ENCODE measurements at regions not wholly inside any gene's neighbourhood (a gene's known extent, or its start where the extent isn't known, plus 50 kb on each side); places are given as distances from the start of the nearest gene placed in this dataset.

DNA sequence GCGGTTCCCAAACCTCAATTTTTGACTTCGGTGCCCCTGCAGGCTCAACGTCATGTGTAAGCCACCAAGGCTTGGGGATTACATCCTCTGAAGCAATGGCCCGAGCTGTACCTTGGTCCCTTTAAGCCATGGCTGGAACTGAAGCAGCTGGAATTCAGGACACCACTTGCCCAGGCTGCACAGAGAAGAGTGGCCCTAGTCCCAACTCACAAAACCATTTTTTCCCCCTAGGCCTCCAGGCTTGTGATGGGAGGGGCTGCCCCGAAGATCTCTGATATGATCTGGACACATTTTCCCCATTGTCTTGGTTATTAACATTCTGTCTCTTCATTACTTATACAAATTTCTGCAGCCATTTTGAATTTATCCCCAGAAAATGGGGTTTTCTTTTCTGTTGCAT, 233.3 kb upstream of the ADGRL4 start:
- TF ChIP-seq, protein P1, sequence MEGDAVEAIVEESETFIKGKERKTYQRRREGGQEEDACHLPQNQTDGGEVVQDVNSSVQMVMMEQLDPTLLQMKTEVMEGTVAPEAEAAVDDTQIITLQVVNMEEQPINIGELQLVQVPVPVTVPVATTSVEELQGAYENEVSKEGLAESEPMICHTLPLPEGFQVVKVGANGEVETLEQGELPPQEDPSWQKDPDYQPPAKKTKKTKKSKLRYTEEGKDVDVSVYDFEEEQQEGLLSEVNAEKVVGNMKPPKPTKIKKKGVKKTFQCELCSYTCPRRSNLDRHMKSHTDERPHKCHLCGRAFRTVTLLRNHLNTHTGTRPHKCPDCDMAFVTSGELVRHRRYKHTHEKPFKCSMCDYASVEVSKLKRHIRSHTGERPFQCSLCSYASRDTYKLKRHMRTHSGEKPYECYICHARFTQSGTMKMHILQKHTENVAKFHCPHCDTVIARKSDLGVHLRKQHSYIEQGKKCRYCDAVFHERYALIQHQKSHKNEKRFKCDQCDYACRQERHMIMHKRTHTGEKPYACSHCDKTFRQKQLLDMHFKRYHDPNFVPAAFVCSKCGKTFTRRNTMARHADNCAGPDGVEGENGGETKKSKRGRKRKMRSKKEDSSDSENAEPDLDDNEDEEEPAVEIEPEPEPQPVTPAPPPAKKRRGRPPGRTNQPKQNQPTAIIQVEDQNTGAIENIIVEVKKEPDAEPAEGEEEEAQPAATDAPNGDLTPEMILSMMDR (IDR thresholded peaks at IDR 0.05) = no peak
- no peak for TF ChIP-seq POLR2A (IDR thresholded peaks at IDR 0.05)
